22Rv1 (cell line): ENCODE measurements at regions not wholly inside any gene's neighbourhood (a gene's known extent, or its start where the extent isn't known, plus 50 kb on each side); places are given as distances from the start of the nearest gene placed in this dataset.
"Not testable (repeated sequence)": the region's sequence is repeated elsewhere in the genome, so short reads cannot be mapped to it uniquely, and the experiment has no call there.

Experiments
- H3K27ac ChIP-seq: fragments of 450-650 bp; 2 replicates; pipeline ENCODE4 v1.5.1; 2017
- CTCF ChIP-seq: fragments of 450-650 bp; IDR thresholded peaks from 2 replicates; pipeline ENCODE4 v1.5.1; 2017; ENCODE audit warnings: mild to moderate bottlenecking
- ZFX ChIP-seq: fragments of 450-650 bp; IDR thresholded peaks from 2 replicates; pipeline ENCODE4 v1.6.1; 2017; ENCODE audit warnings: antibody characterized with exemption, borderline replicate concordance

DNA sequence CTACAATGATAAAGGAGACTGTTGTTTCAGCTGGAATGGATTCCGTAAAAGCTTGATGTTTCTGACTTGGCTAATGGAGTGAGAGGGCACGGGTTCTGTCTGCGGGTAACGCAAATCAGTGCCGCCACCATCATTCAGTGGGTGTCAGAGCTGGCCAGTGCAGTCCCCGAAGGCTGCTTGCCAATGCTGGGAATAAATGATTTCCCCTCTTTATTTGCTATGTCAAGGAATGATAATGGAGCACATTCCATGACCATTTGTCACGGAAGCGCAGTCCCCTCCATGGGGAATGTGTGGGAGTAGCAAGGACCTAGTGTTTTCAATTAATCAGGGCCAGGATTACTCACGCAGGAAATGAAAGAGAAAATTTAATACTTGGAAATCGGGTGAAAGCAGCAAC, 899.3 kb downstream of the UQCRFS1 start:
- TF ChIP-seq ZFX (no peak), CTCF (no peak)
- no peak overlapping the region for H3K27ac ChIP-seq

DNA sequence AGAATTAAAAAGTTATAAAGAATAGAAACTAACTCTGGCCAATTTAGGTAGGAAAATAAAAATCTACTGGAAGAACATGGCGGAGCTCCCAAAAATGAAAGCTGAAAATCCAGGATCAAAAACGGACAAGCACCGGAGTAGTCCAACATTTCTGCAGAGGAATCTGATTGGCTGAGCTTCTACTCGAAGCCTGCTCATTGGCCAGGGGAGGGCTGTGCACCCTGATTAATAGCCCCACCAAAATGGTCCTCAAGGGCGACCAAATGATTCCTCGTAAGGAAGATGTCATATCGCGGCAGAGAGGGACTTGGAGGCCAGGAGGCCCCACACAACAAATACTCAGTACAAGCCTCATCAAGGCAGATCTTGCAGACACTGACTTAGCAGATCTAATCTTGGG, 900.7 kb downstream of the UQCRFS1 start:
- H3K27ac ChIP-seq: no peak overlapping the region
- TF ChIP-seq ZFX: no peak
- TF ChIP-seq CTCF: no peak

DNA sequence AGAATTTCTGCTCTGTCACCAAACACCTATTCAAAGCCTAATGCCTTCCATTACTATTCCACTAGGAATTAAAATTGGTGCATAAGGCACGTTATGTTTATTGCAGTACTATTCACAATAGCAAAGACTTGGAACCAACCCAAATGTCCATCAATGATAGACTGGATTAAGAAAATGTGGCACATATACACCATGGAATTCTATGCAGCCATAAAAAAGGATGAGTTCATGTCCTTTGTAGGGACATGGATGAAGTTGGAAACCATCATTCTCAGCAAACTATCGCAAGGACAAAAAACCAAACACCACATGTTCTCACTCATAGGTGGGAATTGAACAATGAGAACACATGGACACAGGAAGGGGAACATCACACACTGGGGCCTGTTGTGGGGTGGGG, 902.1 kb downstream of the UQCRFS1 start:
- not testable (repeated sequence) for H3K27ac ChIP-seq

- H3K27ac ChIP-seq: no peak overlapping the region
- TF ChIP-seq ZFX (no peak), CTCF (no peak)
Observed at GRCh38 chr19:28309070-28309469, 903.9 kb downstream of the UQCRFS1 start.

DNA sequence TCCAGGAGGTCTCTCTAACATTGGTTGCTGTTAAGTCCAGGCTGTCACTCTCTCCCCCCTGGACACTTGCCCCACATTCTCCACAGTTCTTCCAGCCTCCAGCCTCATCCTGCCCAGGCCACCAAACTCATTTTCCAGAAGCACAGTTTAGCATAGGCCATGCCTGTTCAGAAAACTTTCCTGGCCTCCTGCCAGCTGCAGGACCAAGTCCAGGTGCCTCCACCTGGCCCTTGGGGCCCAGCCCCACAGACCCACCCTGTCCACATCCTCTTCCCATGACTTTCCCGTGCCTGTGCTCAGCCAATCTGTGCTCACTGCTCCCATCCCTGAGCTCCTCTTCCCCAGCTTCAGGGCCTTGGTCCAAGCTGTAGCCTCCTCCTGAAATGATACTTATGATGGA, 905.0 kb downstream of the UQCRFS1 start:
- TF ChIP-seq ZFX (no peak), CTCF (no peak)
- H3K27ac ChIP-seq: no peak overlapping the region

DNA sequence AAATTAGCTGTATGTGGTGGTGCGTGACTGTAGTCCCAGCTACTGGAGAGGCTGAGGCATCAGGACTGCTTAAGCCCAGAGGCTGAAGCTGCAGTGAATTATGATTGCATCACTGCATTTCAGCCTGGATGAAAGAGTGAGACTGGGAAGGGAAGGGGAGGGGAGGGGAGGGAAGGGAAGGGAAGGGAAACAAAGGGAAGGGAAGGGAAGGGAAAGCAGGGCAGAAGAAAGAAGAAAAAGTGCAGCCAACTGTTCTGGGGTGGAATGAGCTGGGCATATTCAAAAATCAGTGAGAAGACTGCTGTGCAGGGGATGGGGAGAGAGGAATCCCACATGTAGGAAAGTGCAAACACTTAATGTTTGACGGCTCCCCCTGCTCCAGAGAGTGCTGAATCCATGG, 905.5 kb downstream of the UQCRFS1 start:
- TF ChIP-seq CTCF: no peak
- TF ChIP-seq ZFX: no peak
- no peak overlapping the region for H3K27ac ChIP-seq

DNA sequence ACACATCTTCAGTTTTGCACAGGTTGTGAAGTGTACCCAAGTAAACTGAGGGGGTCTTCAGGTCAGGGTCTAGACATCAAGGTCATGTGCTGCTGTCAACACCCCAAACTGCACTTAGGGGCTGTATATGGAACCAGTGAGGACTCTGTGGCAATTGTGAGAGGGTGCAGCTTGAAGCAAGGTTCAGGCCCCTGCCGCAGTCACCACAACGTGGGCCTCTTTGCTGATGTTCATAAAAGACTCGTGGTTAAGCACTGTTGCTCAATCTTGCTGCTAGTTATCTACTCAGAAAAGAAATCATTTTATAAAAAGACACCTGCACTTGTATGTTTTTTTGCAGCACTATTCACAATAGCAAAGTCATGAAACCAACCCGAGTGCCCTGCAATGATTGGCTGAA, 907.4 kb downstream of the UQCRFS1 start:
- TF ChIP-seq ZFX (no peak), CTCF (no peak)
- no peak overlapping the region for H3K27ac ChIP-seq

DNA sequence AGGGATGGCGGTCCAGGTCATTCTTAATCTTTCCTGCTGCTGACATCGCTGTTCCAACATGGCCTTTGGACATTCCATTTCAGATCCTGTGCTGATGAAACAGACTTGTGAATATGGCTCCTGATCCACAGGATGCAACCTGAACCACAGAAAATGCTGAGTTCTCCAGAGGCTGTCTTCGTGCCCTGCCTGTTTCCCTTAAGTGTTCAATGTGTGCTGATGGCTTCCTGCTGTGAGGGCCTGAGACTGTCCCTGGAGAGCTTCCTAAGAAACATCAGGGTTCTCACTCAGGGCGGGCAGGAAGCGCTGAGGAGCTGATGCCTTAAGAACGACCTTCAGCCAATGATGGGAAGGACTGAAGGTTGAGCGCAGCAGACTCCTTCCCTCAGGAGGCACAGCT, 909.4 kb downstream of the UQCRFS1 start:
- no peak for TF ChIP-seq CTCF
- no peak for TF ChIP-seq ZFX
- no peak overlapping the region for H3K27ac ChIP-seq
